Neural progenitor cell (in vitro differentiated cells): ENCODE measurements at regions not wholly inside any gene's neighbourhood (a gene's known extent, or its start where the extent isn't known, plus 50 kb on each side); places are given as distances from the start of the nearest gene placed in this dataset.

Experiments
- EZH2 ChIP-seq: fragments of 200-600 bp; sonication (generic); IDR thresholded peaks from 2 replicates; pipeline ENCODE4 v1.6.1; 2017; ENCODE audit warnings: antibody characterized with exemption, mild to moderate bottlenecking, moderate library complexity
- TF ChIP-seq, protein P1 (sequence below): fragments of 200-600 bp; sonication (generic); IDR thresholded peaks from 2 replicates; pipeline ENCODE4 v1.5.1; 2017; ENCODE audit warnings: antibody characterized with exemption, mild to moderate bottlenecking

GRCh38 chr14:40989260-40989659, 617.4 kb upstream of the LRFN5 start:
- TF ChIP-seq, protein P1, sequence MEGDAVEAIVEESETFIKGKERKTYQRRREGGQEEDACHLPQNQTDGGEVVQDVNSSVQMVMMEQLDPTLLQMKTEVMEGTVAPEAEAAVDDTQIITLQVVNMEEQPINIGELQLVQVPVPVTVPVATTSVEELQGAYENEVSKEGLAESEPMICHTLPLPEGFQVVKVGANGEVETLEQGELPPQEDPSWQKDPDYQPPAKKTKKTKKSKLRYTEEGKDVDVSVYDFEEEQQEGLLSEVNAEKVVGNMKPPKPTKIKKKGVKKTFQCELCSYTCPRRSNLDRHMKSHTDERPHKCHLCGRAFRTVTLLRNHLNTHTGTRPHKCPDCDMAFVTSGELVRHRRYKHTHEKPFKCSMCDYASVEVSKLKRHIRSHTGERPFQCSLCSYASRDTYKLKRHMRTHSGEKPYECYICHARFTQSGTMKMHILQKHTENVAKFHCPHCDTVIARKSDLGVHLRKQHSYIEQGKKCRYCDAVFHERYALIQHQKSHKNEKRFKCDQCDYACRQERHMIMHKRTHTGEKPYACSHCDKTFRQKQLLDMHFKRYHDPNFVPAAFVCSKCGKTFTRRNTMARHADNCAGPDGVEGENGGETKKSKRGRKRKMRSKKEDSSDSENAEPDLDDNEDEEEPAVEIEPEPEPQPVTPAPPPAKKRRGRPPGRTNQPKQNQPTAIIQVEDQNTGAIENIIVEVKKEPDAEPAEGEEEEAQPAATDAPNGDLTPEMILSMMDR, result no peak
- TF ChIP-seq EZH2, result no peak
